Keratinocyte (primary cell): ENCODE measurements at regions not wholly inside any gene's neighbourhood (a gene's known extent, or its start where the extent isn't known, plus 50 kb on each side); places are given as distances from the start of the nearest gene placed in this dataset.

Experiments used
- DNase-seq: peaks from one replicate; pipeline ENCODE4 v3.0.0-alpha.2; 2011; ENCODE audit warnings: low read depth, missing footprints, low spot score
- FAIRE-seq: peaks from 2 replicates; lab custom pipeline; 2011; peaks lifted over from hg19 to GRCh38; lab: Jason Lieb, UNC
- H2AFZ ChIP-seq: 2 replicates; pipeline ENCODE4 v1.6.0; 2012; ENCODE audit warnings: low read length, control low read depth, inconsistent platforms; ENCODE audit not compliant: control insufficient read depth
- H3K27ac ChIP-seq: 2 replicates; pipeline ENCODE4 v1.5.1; 2011; ENCODE audit warnings: low read length; ENCODE audit not compliant: control insufficient read depth, insufficient read depth
- H3K27me3 ChIP-seq: 3 replicates; pipeline ENCODE4 v1.6.0; 2011; ENCODE audit warnings: low read length; ENCODE audit not compliant: control insufficient read depth, insufficient read depth; ENCODE audit errors: extremely low read depth
- H3K36me3 ChIP-seq, 2 experiments: 2 replicates in 1 of 2; 3 replicates in 1 of 2; pipeline ENCODE4 v1.5.1; 2011; ENCODE audit warnings: low read length in 2 of 2, mild to moderate bottlenecking in 1 of 2; ENCODE audit not compliant: control insufficient read depth in 2 of 2, insufficient read depth in 2 of 2; ENCODE audit errors: extremely low read depth in 1 of 2
- H3K4me1 ChIP-seq: 3 replicates; pipeline ENCODE4 v1.5.1; 2011; ENCODE audit warnings: low read length; ENCODE audit not compliant: control insufficient read depth, insufficient read depth; ENCODE audit errors: extremely low read depth
- H3K4me2 ChIP-seq: 3 replicates; pipeline ENCODE4 v1.6.0; 2011; ENCODE audit warnings: low read depth, low read length; ENCODE audit not compliant: control insufficient read depth, insufficient read depth; ENCODE audit errors: extremely low read depth
- H3K4me3 ChIP-seq, 3 experiments: fragments of 200-600 bp in 1 of 3; sonication (generic) in 1 of 3; 2 replicates in 2 of 3; 3 replicates in 1 of 3; pipeline ENCODE4 v1.5.1; 2011 to 2016; ENCODE audit warnings: low read length in 3 of 3, mild to moderate bottlenecking in 3 of 3, control low read depth in 2 of 3, inconsistent platforms in 1 of 3, low read depth in 1 of 3, mixed read lengths in 1 of 3, mixed run types in 1 of 3, moderate library complexity in 1 of 3; ENCODE audit not compliant: control insufficient read depth in 2 of 3, insufficient read depth in 2 of 3; ENCODE audit errors: extremely low read depth in 1 of 3
- H3K79me2 ChIP-seq: 2 replicates; pipeline ENCODE4 v1.6.0; 2012; ENCODE audit warnings: low read length; ENCODE audit not compliant: control insufficient read depth, insufficient read depth
- H3K9ac ChIP-seq: 3 replicates; pipeline ENCODE4 v1.6.0; 2011; ENCODE audit warnings: low read length; ENCODE audit not compliant: control insufficient read depth, insufficient read depth; ENCODE audit errors: extremely low read depth
- H3K9me1 ChIP-seq: 3 replicates; pipeline ENCODE4 v1.6.0; 2011; ENCODE audit warnings: low read length; ENCODE audit not compliant: control insufficient read depth, insufficient read depth; ENCODE audit errors: extremely low read depth
- H3K9me3 ChIP-seq: 2 replicates; pipeline ENCODE4 v1.5.1; 2012; ENCODE audit warnings: low read depth, low read length; ENCODE audit not compliant: control insufficient read depth
- H4K20me1 ChIP-seq: 3 replicates; pipeline ENCODE4 v1.6.0; 2011; ENCODE audit warnings: low read length; ENCODE audit not compliant: control insufficient read depth, insufficient read depth; ENCODE audit errors: extremely low read depth
- EZH2 ChIP-seq: IDR thresholded peaks from one replicate; pipeline ENCODE4 v1.6.1; 2012; ENCODE audit warnings: inconsistent platforms, mild to moderate bottlenecking, low read length, moderate library complexity
- dilution Hi-C: fragments of 300-500 bp; cut with MboI; formaldehyde crosslinking; loops from one replicate; pipeline ENCODE4 v1.7.0; 2020; ENCODE audit warnings: low sequenced_read_pairs; ENCODE audit not compliant: extremely low pct_ligation_motif_present
- TF ChIP-seq, protein P1 (sequence below), 3 experiments: IDR thresholded peaks in 1 of 3; conservative IDR thresholded peaks in 1 of 3; optimal IDR thresholded peaks in 1 of 3; 2 replicates in 2 of 3; 3 replicates in 1 of 3; pipeline versions ENCODE3 to v1.5.1; 2011; ENCODE audit warnings: low read length in 3 of 3, mild to moderate bottlenecking in 3 of 3, moderate library complexity in 2 of 3, control low read depth in 1 of 3, inconsistent platforms in 1 of 3; ENCODE audit not compliant: insufficient read depth in 2 of 3; ENCODE audit errors: extremely low read depth in 1 of 3

DNA sequence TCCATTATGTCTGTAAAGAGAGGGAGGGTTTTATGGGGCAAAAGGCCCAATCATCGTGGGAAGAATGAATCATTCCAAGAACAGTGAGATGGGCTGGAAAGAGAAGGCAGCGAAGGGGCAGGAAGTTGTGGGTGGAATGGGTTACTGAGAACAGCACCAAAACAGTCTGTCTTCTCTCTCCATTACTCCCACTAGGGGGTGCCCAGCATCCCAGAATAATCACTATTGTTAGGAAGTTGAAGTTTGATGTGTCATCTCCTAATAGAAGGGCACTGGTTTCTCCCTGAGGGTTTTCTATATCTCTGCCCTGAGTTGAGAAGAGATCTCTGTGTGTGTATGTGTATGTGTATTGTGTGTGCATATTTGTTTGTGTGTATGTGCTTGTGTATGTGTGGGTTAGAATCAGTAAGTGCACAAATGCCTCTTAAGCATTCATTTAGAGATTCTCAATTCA, 76.6 kb upstream of the MAP4K3 start:
- no peaks in the 10 kb centered on the region for H3K27me3 ChIP-seq
- FAIRE-seq (peak; percentile 86), DNase-seq (peak; percentile 71)
- H2AFZ ChIP-seq: peak overlapping the region; percentile 27
- no peak overlapping the region for H3K9ac ChIP-seq
- no peak overlapping the region for H3K27ac ChIP-seq
- H3K4me2 ChIP-seq: no peak overlapping the region
- no peaks in the 10 kb centered on the region for H3K9me3 ChIP-seq
- H3K36me3 ChIP-seq: no peaks in the 10 kb centered on the region
- H3K9me1 ChIP-seq: no peaks in the 10 kb centered on the region
- H3K79me2 ChIP-seq: no peaks in the 10 kb centered on the region
- peaks cover 13% of the 10 kb centered on the region for H3K4me1 ChIP-seq
- no peaks in the 10 kb centered on the region for H4K20me1 ChIP-seq
- dilution Hi-C loops: no loop called here
- H3K4me3 ChIP-seq: no peak overlapping the region
- TF ChIP-seq EZH2: no peak
- TF ChIP-seq, protein P1, sequence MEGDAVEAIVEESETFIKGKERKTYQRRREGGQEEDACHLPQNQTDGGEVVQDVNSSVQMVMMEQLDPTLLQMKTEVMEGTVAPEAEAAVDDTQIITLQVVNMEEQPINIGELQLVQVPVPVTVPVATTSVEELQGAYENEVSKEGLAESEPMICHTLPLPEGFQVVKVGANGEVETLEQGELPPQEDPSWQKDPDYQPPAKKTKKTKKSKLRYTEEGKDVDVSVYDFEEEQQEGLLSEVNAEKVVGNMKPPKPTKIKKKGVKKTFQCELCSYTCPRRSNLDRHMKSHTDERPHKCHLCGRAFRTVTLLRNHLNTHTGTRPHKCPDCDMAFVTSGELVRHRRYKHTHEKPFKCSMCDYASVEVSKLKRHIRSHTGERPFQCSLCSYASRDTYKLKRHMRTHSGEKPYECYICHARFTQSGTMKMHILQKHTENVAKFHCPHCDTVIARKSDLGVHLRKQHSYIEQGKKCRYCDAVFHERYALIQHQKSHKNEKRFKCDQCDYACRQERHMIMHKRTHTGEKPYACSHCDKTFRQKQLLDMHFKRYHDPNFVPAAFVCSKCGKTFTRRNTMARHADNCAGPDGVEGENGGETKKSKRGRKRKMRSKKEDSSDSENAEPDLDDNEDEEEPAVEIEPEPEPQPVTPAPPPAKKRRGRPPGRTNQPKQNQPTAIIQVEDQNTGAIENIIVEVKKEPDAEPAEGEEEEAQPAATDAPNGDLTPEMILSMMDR (optimal IDR thresholded peaks at IDR 0.05 in 1 of 3, IDR thresholded peaks at IDR 0.05 in 1 of 3, conservative IDR thresholded peaks at IDR 0.05 in 1 of 3; ENCODE audit: extremely low read depth in 1 of 3, insufficient read depth in 2 of 3, low read length in 3 of 3): peak; percentile 69 to 81 (median 77)

DNA sequence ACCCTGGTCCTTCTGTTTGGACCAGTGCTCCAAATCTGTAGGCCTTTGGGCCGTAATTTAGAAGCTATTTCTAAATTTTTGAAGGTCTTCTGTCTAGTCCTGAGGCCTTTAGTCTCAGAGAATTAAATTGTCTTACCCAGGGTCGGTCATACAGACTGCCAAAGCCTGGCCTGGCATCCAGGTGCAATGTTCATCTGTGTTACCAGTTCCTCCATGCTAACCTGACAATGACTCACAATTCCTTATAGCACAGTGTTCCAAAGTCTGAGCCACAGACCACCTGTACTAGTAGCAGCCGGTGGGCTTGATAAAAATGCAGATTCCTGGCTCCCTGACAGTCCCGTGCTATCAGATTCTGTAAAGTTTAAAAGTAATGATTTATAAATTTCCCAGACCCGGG, 77.7 kb upstream of the MAP4K3 start:
- Histone ChIP-seq H3K9ac (no peak overlapping the region), H3K9me3 (no peaks in the 10 kb centered on the region), H3K79me2 (no peaks in the 10 kb centered on the region), H3K4me1 (peaks cover 13% of the 10 kb centered on the region), H3K4me3 (no peak overlapping the region), H2AFZ (no peak overlapping the region), H3K4me2 (no peak overlapping the region), H3K9me1 (no peaks in the 10 kb centered on the region), H4K20me1 (no peaks in the 10 kb centered on the region), H3K36me3 (no peaks in the 10 kb centered on the region), H3K27ac (no peak overlapping the region), H3K27me3 (no peaks in the 10 kb centered on the region)
- dilution Hi-C loops: no loop called here
- DNase-seq (no peak), FAIRE-seq (no peak)
- TF ChIP-seq, protein P1 (optimal IDR thresholded peaks at IDR 0.05 in 1 of 3, IDR thresholded peaks at IDR 0.05 in 1 of 3, conservative IDR thresholded peaks at IDR 0.05 in 1 of 3; ENCODE audit: extremely low read depth in 1 of 3, insufficient read depth in 2 of 3, low read length in 3 of 3): no peak
- no peak for TF ChIP-seq EZH2
